ENCODE measurements at regions not wholly inside any gene's neighbourhood (a gene's known extent, or its start where the extent isn't known, plus 50 kb on each side); places are given as distances from the start of the nearest gene placed in this dataset.
"Not testable (repeated sequence)": the region's sequence is repeated elsewhere in the genome, so short reads cannot be mapped to it uniquely, and the experiment has no call there.

DNA sequence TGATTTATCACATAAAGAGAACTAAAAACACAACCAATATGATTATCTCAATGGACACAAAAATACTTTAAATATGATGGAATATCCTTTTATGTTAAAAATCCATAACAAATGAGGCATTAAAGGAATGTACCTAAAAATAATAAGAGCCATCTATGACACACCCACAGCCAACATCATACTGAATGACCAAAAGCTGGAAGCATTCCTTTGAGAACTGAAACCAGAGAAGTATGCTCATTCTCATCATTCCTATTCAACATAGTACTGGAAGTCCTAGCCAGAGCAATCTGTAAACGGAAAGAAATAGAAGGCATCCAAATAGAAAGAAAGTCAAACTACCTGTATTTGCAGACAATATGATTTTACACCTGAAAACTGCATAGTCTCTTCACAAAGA is 671.0 kb downstream of the SLITRK1 start:
- no peak for DNase-seq

DNA sequence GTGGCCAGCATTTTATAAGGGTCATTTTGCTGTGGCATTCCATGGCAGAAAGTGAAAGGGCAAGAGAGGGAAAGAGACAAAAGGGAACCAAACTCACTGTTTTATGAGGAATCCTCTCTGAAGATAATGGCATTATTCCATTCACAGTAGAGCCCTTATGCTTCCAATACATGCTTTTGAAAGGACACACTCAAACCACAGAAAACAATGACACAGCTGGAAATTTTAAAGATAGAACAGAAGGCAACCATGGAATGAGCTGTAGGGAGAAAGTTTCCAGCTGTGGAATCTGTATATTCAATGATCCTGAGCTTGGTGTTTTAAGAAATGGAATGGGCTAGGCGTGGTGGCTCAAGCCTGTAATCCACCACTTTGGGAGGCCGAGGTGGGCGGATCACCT is 677.4 kb downstream of the SLITRK1 start:
- no peak for DNase-seq

DNA sequence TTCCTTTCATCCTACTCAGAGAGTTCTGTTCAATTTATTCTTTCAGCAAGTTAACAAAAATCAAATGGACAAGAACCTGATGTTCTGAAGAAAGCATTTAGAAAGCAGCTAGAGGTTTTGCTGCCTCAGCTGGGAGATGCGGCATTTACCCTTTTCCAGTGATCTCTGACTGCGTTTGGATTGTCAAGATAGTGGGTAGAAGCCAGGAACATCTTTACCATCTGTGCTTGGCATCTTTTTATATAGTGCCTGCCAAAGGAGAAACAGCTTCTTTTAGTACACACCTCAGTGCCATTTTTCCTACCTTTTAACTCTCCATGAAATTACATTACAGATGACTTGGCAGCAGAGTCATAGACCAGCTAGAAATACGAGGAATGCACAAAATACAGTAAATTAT is 680.8 kb downstream of the SLITRK1 start:
- no peak for DNase-seq

DNA sequence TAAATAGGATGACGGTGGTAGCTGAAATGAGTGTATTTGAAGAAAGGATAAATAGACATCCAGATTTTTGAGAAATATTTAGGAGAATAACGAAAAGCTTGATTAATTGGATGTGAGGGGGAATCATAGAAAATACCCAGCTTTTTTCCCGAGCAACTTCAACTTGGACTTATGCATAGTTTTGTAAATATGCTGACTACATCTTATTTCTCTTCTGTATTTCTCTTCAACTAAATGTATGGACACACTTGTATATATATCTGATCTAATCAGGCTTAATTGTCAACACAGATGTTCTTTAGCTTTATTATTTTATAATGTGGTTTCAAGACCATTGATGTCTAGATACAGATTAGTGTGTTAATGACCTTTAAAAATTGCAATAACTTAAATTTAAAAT is 685.0 kb downstream of the SLITRK1 start:
- DNase-seq, result no peak

DNA sequence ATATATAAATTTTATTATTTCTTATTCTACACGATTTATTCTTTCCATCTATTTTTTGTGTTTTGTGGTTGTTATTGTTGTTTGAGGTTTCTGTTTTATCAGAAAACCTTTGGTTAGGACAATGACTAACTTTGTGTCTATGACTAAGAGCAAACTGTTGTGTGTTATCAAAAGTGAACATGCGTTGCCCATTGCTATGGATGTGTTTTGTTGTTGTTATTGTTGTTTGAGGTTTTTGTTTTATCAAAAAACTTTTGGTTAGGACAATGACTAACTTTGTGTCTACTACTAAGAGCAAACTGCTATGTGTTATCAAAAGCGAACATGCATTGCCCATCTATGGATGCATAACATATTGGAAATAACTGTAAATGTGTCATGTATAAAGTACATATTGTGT is 692.3 kb downstream of the SLITRK1 start:
- no peak for DNase-seq

GRCh38 chr13:83184819-83185218 is 697.5 kb downstream of the SLITRK1 start:
- DNase-seq, result no peak

GRCh38 chr13:83184150-83184475 is 698.2 kb downstream of the SLITRK1 start:
- DNase-seq, result no peak

- DNase-seq, result no peak
Observed at GRCh38 chr13:83183439-83184149, 698.7 kb downstream of the SLITRK1 start.

DNA sequence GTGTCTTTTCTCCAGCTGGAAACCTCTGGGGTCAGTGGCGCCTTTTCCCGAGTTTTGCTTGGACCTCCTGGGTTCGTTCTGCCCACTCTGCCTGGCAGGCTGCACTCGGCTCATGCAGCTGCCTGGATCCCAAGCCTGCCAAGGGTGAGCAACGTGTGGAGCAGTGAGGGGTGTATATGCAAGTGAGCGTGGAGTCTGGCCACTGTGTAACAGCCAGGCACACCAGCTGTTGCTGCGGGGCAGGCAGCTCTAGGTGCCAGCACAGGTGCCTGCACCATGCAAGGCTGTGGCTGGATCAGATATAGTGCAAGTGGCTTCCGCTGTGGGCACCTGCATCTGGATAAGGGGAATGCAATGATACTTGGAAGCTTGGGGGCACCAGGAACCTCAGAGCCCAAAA is 699.4 kb downstream of the SLITRK1 start:
- DNase-seq, result no peak

GRCh38 chr13:83178008-83178407 is 704.3 kb downstream of the SLITRK1 start:
- DNase-seq, result no peak

DNA sequence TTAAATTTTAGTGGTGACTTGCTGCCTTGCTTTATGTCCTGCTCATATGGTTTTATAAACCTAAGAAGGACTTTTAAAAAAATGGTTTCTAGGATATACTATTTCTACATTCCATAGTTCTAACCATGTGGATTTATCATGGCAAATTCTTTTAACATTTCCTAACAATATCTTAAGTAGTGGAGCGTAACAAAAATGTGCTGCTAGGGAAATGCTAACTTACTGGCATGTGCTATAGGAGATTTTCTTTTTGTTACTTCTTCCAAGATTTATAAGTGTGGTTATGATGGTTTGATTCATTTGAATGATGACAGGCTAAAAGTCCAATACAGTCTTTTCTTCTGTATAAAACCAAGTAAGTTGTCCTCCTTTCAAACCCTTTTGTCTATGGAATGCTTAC is 713.7 kb downstream of the SLITRK1 start:
- no peak for DNase-seq

GRCh38 chr13:83167203-83167602 is 715.1 kb downstream of the SLITRK1 start:
- no peak for DNase-seq

GRCh38 chr13:83166550-83166949 is 715.7 kb downstream of the SLITRK1 start:
- no peak for DNase-seq

DNA sequence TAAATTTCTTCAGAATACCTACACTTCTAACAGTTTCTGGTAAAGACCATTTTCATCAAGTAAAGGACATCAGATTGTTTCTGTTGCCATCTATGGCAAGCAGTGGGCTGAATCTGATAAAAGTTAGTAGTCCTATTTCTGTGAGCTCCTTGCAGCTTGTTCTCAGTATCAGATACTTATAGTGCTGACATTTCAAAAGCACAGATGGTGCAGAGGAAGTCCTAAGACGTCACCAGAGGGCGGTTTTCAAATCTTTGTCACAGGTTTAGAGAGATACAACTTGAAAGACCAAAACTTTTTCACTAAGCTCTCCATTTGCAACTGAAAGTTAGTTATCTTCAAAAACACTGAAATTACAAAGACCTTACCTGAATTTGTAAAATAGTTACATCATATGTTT is 719.8 kb downstream of the SLITRK1 start:
- DNase-seq, result no peak

- DNase-seq, result no peak
Observed at GRCh38 chr13:83153848-83154247, 728.4 kb downstream of the SLITRK1 start.

DNA sequence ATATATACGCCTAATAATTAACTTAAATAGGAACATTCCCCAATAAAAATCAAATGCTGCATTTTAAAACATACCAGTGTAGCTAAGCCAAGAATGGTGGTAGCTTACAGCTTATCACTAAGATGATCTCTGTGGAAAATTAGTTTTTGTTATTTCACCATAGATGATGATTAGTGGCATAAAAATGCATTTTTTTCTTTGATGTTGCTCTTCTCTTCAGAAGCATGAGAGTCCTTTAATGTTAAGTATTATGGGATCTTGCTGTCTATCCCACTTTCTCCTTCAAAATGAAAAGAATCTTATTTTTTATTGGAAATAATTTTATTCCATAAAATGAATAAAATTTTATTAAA is 731.0 kb downstream of the SLITRK1 start:
- no peak for DNase-seq

DNA sequence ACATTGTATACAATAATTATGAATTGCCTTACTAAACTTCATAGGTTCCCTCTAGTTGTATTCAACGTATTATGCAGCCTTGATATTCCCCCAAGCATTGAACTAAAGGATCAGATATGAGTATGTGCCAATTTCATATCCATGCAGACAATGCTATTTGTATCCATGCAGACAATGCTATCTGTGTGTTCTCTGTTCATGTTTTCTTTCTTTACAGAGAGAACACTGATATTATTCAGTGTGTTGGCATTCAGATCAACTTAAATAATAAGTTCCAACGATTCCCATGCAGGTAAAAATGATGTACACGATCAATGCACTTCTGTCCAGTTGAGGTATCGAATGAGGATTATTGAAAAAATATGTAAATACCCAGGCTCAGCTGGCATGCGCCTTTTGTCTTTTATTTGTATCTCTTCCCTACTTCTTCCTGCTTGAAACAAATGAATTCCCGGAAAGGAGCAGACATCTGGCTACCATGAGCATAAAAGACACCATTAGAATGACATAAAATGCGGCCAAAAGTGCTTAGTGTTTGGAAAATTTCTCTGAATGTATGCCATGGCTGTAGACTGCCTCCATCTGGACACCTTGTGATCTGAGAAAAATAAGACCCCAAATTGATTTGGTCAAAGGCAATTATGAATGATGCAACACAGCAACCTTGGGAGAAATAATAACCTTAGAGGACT is 731.5 kb downstream of the SLITRK1 start:
- no peak for DNase-seq

DNA sequence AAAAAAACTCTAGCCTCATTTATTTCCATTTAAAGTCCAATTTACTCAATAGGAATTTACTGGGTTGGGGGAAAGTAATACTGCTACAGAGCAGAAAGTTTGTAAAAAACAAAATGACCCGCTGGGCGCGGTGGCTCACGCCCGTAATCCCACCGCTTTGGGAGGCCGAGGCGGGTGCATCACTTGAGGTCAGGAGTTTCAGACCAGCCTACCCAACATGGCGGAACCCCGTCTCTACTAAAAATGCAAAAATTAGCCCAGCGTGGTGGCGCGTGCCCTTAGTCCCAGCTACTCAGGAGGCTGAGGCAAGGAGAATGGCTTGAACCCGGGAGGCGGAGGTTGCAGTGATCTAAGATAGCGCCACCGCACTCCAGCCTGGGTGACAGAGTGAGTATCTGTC is 745.6 kb downstream of the SLITRK1 start:
- DNase-seq, result no peak

DNA sequence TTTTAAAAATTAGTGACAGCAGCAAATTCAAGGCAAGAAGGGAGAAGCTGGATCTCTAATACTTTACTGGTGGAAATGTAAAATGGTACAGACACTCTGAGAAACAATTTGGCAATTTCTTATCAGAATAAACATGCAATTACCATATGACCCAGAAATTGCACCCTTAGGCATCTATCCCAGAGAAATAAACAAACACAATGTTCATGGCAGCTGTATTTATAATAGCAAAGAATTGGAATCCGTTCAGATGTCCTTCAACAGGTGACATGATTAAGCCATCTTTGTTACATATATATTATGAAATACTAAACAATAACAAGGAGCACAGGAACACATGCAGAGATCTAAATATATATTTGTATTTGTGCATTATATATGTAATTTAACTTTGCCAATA is 756.5 kb downstream of the SLITRK1 start:
- no peak for DNase-seq

DNA sequence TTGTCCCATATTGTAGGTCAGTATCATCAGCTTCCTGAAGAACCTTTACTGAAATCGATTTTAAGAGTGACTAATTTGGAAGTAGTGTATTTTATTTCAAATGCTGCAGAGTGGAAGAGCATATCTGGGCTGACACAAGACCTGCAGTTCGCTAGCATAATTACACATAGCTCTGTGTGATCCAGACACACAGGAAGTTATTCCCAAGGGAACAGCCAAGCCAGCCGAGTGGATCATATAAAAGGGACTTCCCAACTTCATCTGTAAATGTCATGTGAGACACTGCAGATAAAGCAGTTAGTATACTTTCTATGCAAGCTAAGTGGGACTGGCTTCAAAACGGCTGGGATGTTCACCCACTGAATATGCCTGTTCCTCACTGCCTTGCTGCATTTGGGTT is 760.4 kb downstream of the SLITRK1 start:
- no peak for DNase-seq

GRCh38 chr13:83117046-83117445 is 765.2 kb downstream of the SLITRK1 start:
- no peak for DNase-seq

- DNase-seq, result not testable (repeated sequence)
Observed at GRCh38 chr13:83101574-83102247, 780.6 kb downstream of the SLITRK1 start.

GRCh38 chr13:83100237-83100636 is 782.0 kb downstream of the SLITRK1 start:
- no peak for DNase-seq

GRCh38 chr13:83088858-83089257 is 793.4 kb downstream of the SLITRK1 start:
- DNase-seq, result no peak

- DNase-seq, result no peak
Observed at GRCh38 chr13:83086948-83087347, 795.3 kb downstream of the SLITRK1 start.

Data from retina (tissue), 1 donor.